Neural cell (in vitro differentiated cells): ENCODE measurements at regions not wholly inside any gene's neighbourhood (a gene's known extent, or its start where the extent isn't known, plus 50 kb on each side); places are given as distances from the start of the nearest gene placed in this dataset.

Source experiments
- CTCF ChIP-seq: fragments of 450-650 bp; IDR thresholded peaks from 2 replicates; pipeline ENCODE4 v1.5.1; 2014; ENCODE audit warnings: antibody characterized with exemption, mild to moderate bottlenecking, moderate library complexity; ENCODE audit not compliant: poor library complexity, severe bottlenecking
- EZH2 ChIP-seq: fragments of 200-600, 300-800 bp; shearing (Covaris generic), sonication (generic); IDR thresholded peaks from 2 replicates; pipeline ENCODE4 v1.6.1; 2014; ENCODE audit warnings: antibody characterized with exemption, low read length, borderline replicate concordance, mild to moderate bottlenecking; ENCODE audit not compliant: insufficient read depth, poor library complexity, severe bottlenecking
- MXI1 ChIP-seq: fragments of 450-650 bp; conservative IDR thresholded peaks from 2 replicates; pipeline ENCODE4 v1.6.1; 2014; ENCODE audit warnings: antibody characterized with exemption, mild to moderate bottlenecking; ENCODE audit not compliant: poor library complexity, severe bottlenecking
- POLR2AphosphoS5 ChIP-seq: IDR thresholded peaks from 2 replicates; pipeline ENCODE4 v1.6.1; 2012
- REST ChIP-seq: IDR thresholded peaks from 2 replicates; pipeline ENCODE4 v1.6.1; 2012; ENCODE audit warnings: borderline replicate concordance
- SMC3 ChIP-seq: fragments of 450-650 bp; conservative IDR thresholded peaks from 2 replicates; pipeline ENCODE4 v1.6.1; 2014; ENCODE audit warnings: antibody characterized with exemption, mild to moderate bottlenecking, moderate library complexity; ENCODE audit not compliant: poor library complexity
- TAF1 ChIP-seq: IDR thresholded peaks from 2 replicates; pipeline ENCODE4 v1.6.1; 2012; ENCODE audit warnings: low read depth

- TF ChIP-seq TAF1 (no peak), EZH2 (no peak), CTCF (no peak), REST (no peak), SMC3 (no peak), POLR2AphosphoS5 (no peak), MXI1 (no peak)
Measured at GRCh38 chr6:126147291-126147815, 161.0 kb downstream of the TRMT11 start.
